ENCODE measurements at regions not wholly inside any gene's neighbourhood (a gene's known extent, or its start where the extent isn't known, plus 50 kb on each side); places are given as distances from the start of the nearest gene placed in this dataset.

GRCh38 chr4:91916219-91916618 is 387.5 kb upstream of the GRID2 start:
- TF ChIP-seq EZH2 (IDR thresholded peaks at IDR 0.05; ENCODE audit: borderline replicate concordance, low read depth, low read length, severe bottlenecking) = no peak
- TF ChIP-seq, protein P1, sequence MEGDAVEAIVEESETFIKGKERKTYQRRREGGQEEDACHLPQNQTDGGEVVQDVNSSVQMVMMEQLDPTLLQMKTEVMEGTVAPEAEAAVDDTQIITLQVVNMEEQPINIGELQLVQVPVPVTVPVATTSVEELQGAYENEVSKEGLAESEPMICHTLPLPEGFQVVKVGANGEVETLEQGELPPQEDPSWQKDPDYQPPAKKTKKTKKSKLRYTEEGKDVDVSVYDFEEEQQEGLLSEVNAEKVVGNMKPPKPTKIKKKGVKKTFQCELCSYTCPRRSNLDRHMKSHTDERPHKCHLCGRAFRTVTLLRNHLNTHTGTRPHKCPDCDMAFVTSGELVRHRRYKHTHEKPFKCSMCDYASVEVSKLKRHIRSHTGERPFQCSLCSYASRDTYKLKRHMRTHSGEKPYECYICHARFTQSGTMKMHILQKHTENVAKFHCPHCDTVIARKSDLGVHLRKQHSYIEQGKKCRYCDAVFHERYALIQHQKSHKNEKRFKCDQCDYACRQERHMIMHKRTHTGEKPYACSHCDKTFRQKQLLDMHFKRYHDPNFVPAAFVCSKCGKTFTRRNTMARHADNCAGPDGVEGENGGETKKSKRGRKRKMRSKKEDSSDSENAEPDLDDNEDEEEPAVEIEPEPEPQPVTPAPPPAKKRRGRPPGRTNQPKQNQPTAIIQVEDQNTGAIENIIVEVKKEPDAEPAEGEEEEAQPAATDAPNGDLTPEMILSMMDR (IDR thresholded peaks at IDR 0.05; ENCODE audit: borderline replicate concordance, extremely low read depth, low read length, poor library complexity, severe bottlenecking) = no peak
